ENCODE measurements at regions not wholly inside any gene's neighbourhood (a gene's known extent, or its start where the extent isn't known, plus 50 kb on each side); places are given as distances from the start of the nearest gene placed in this dataset.

GRCh38 chr14:85217412-85217811 is 312.5 kb upstream of the FLRT2 start:
- Histone ChIP-seq H3K27ac (no peak overlapping the region), H3K4me3 (no peak overlapping the region), H3K27me3 (no peaks in the 10 kb centered on the region), H3K4me1 (no peaks in the 10 kb centered on the region), H3K36me3 (no peaks in the 10 kb centered on the region), H3K9me3 (no peaks in the 10 kb centered on the region), H3K9ac (ENCODE audit: low read depth in 2 of 2, low read length in 2 of 2) (no peak overlapping the region)
- intact Hi-C loops (cut with DNase I) = no loop called here
- no peak for DNase-seq
- TF ChIP-seq CTCF (IDR thresholded peaks at IDR 0.05) = no peak

GRCh38 chr14:85218982-85219381 is 311.0 kb upstream of the FLRT2 start:
- Histone ChIP-seq H3K9me3 (no peaks in the 10 kb centered on the region), H3K27me3 (no peaks in the 10 kb centered on the region), H3K4me1 (no peaks in the 10 kb centered on the region), H3K36me3 (no peaks in the 10 kb centered on the region), H3K9ac (ENCODE audit: low read depth in 2 of 2, low read length in 2 of 2) (no peak overlapping the region), H3K27ac (no peak overlapping the region), H3K4me3 (no peak overlapping the region)
- no peak for DNase-seq
- intact Hi-C loops (cut with DNase I) = no loop called here
- TF ChIP-seq CTCF (IDR thresholded peaks at IDR 0.05) = no peak

GRCh38 chr14:85221832-85222231 is 308.1 kb upstream of the FLRT2 start:
- H3K4me3 ChIP-seq = no peak overlapping the region
- no peak overlapping the region for H3K9ac ChIP-seq (ENCODE audit: low read depth in 2 of 2, low read length in 2 of 2)
- no peaks in the 10 kb centered on the region for H3K9me3 ChIP-seq
- no peak overlapping the region for H3K27ac ChIP-seq
- H3K4me1 ChIP-seq = no peaks in the 10 kb centered on the region
- intact Hi-C loops (cut with DNase I) = no loop called here
- TF ChIP-seq CTCF (IDR thresholded peaks at IDR 0.05) = no peak
- H3K27me3 ChIP-seq = no peaks in the 10 kb centered on the region
- H3K36me3 ChIP-seq = no peaks in the 10 kb centered on the region
- no peak for DNase-seq

GRCh38 chr14:85222341-85222740 is 307.6 kb upstream of the FLRT2 start:
- Histone ChIP-seq H3K36me3 (no peaks in the 10 kb centered on the region), H3K27ac (no peak overlapping the region), H3K9ac (ENCODE audit: low read depth in 2 of 2, low read length in 2 of 2) (no peak overlapping the region), H3K9me3 (no peaks in the 10 kb centered on the region), H3K4me3 (no peak overlapping the region), H3K27me3 (no peaks in the 10 kb centered on the region), H3K4me1 (no peaks in the 10 kb centered on the region)
- no peak for DNase-seq
- intact Hi-C loops (cut with DNase I) = no loop called here
- TF ChIP-seq CTCF (IDR thresholded peaks at IDR 0.05) = no peak

GRCh38 chr14:85223667-85224066 is 306.3 kb upstream of the FLRT2 start:
- H3K9ac ChIP-seq (ENCODE audit: low read depth in 2 of 2, low read length in 2 of 2) = no peak overlapping the region
- H3K27ac ChIP-seq = no peak overlapping the region
- intact Hi-C loops (cut with DNase I) = no loop called here
- H3K36me3 ChIP-seq = no peaks in the 10 kb centered on the region
- H3K4me3 ChIP-seq = no peak overlapping the region
- H3K4me1 ChIP-seq = no peaks in the 10 kb centered on the region
- no peaks in the 10 kb centered on the region for H3K27me3 ChIP-seq
- TF ChIP-seq CTCF (IDR thresholded peaks at IDR 0.05) = no peak
- H3K9me3 ChIP-seq = no peaks in the 10 kb centered on the region
- no peak for DNase-seq

GRCh38 chr14:85224241-85224640 is 305.7 kb upstream of the FLRT2 start:
- Histone ChIP-seq H3K27ac (no peak overlapping the region), H3K36me3 (no peaks in the 10 kb centered on the region), H3K4me1 (no peaks in the 10 kb centered on the region), H3K27me3 (no peaks in the 10 kb centered on the region), H3K9ac (ENCODE audit: low read depth in 2 of 2, low read length in 2 of 2) (no peak overlapping the region), H3K4me3 (no peak overlapping the region), H3K9me3 (no peaks in the 10 kb centered on the region)
- intact Hi-C loops (cut with DNase I) = no loop called here
- TF ChIP-seq CTCF (IDR thresholded peaks at IDR 0.05) = no peak
- no peak for DNase-seq
